Calu3 (cell line): ENCODE measurements at regions not wholly inside any gene's neighbourhood (a gene's known extent, or its start where the extent isn't known, plus 50 kb on each side); places are given as distances from the start of the nearest gene placed in this dataset.

Source experiments
- BruUV-seq: library from RNA; stranded (reverse); fragments of 400-500 nt; replicated peaks from 2 replicates; lab custom pipeline; 2021; lab: Mats Ljungman, UMichigan
- CTCF ChIA-PET: fragments of 300-600 bp; sonication (Branson Sonifier 250); formaldehyde crosslinking; loops from one replicate; lab custom pipeline; 2022; ENCODE audit warnings: antibody characterized with exemption; lab: Charles Lee
- DNase-seq: peaks from one replicate; pipeline ENCODE4 v3.0.0; 2022
- H3K27ac Mint-ChIP-seq: one replicate; pipeline ENCODE4 v1.8.0; 2022; ENCODE audit warnings: mixed read lengths; ENCODE audit not compliant: unreplicated experiment
- H3K27me3 Mint-ChIP-seq: one replicate; pipeline ENCODE4 v1.8.0; 2022; ENCODE audit warnings: mixed read lengths; ENCODE audit not compliant: unreplicated experiment
- H3K36me3 Mint-ChIP-seq: one replicate; pipeline ENCODE4 v1.8.0; 2022; ENCODE audit warnings: mild to moderate bottlenecking, moderate library complexity, mixed read lengths; ENCODE audit not compliant: insufficient read depth, unreplicated experiment
- H3K4me1 Mint-ChIP-seq: one replicate; pipeline ENCODE4 v1.8.0; 2022; ENCODE audit warnings: mild to moderate bottlenecking, low read depth, mixed read lengths; ENCODE audit not compliant: unreplicated experiment
- H3K4me3 Mint-ChIP-seq: one replicate; pipeline ENCODE4 v1.8.0; 2022; ENCODE audit warnings: mild to moderate bottlenecking, low read depth, moderate library complexity, mixed read lengths; ENCODE audit not compliant: unreplicated experiment
- H3K9me3 Mint-ChIP-seq: one replicate; pipeline ENCODE4 v1.8.0; 2022; ENCODE audit warnings: low read depth, mixed read lengths; ENCODE audit not compliant: unreplicated experiment
- intact Hi-C: fragments of 100-400 bp; cut with micrococcal nuclease; formaldehyde crosslinking; loops from one replicate; pipeline ENCODE4 v1.10.0; 2022; ENCODE audit not compliant: unreplicated experiment
- TF ChIP-seq, protein P1 (sequence below): fragments of 200-600 bp; IDR thresholded peaks from one replicate; pipeline ENCODE4 v1.8.0; 2022; ENCODE audit warnings: antibody characterized with exemption; ENCODE audit not compliant: unreplicated experiment

DNA sequence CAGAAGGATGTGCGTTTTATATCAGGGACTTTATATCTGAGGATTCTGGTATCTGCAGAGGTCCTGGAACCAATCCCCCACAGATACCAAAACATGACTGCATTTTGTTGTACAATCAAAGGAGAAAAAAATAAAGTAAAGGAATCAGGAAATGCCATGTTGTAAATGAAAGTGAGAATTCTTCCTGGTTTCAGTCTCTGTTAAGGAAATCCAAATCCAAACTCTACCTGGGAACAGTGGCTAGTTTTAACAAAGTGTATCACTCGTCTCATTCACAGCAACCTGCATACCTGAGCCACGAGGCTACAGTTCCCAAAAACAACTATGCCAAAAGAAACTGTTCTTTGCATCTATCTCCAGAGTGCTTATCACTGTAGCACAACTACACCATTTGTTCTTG, 77.3 kb upstream of the ATF3 start:
- CTCF ChIA-PET = no interaction called here
- BruUV-seq = no TSS peak
- TF ChIP-seq, protein P1, sequence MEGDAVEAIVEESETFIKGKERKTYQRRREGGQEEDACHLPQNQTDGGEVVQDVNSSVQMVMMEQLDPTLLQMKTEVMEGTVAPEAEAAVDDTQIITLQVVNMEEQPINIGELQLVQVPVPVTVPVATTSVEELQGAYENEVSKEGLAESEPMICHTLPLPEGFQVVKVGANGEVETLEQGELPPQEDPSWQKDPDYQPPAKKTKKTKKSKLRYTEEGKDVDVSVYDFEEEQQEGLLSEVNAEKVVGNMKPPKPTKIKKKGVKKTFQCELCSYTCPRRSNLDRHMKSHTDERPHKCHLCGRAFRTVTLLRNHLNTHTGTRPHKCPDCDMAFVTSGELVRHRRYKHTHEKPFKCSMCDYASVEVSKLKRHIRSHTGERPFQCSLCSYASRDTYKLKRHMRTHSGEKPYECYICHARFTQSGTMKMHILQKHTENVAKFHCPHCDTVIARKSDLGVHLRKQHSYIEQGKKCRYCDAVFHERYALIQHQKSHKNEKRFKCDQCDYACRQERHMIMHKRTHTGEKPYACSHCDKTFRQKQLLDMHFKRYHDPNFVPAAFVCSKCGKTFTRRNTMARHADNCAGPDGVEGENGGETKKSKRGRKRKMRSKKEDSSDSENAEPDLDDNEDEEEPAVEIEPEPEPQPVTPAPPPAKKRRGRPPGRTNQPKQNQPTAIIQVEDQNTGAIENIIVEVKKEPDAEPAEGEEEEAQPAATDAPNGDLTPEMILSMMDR = no peak
- no peak for DNase-seq
- peaks cover 3% of the 10 kb centered on the region for H3K9me3 Mint-ChIP-seq
- H3K36me3 Mint-ChIP-seq = no peaks in the 10 kb centered on the region
- intact Hi-C loops = no loop called here
- H3K4me1 Mint-ChIP-seq = no peaks in the 10 kb centered on the region
- H3K4me3 Mint-ChIP-seq = no peak overlapping the region
- peaks cover 14% of the 10 kb centered on the region for H3K27me3 Mint-ChIP-seq
- H3K27ac Mint-ChIP-seq = no peak overlapping the region

DNA sequence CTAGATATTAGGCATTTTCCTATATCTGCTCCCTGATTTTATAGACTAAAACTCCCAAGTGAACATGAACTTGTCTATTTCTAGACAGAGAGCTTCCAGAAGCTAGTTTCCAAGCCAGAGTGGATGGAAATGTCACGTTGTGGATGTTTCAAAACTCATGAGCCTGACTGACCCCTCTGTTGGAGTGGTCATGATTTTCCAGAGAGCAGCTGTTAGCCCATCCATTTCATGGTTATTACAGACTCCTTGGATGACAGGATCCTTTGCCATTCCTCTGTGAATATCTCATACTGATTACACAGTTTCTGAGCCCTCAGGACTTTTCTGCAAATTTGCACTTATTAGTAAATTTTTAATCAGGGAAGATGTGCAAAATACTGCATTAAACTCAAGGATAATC, 76.8 kb upstream of the ATF3 start:
- Mint-ChIP-seq H3K27me3 (peaks cover 14% of the 10 kb centered on the region), H3K36me3 (no peaks in the 10 kb centered on the region), H3K4me3 (no peak overlapping the region), H3K4me1 (no peaks in the 10 kb centered on the region), H3K9me3 (peaks cover 3% of the 10 kb centered on the region), H3K27ac (no peak overlapping the region)
- intact Hi-C loops = no loop called here
- no peak for DNase-seq
- CTCF ChIA-PET = no interaction called here
- no TSS peak for BruUV-seq
- TF ChIP-seq, protein P1 = no peak

DNA sequence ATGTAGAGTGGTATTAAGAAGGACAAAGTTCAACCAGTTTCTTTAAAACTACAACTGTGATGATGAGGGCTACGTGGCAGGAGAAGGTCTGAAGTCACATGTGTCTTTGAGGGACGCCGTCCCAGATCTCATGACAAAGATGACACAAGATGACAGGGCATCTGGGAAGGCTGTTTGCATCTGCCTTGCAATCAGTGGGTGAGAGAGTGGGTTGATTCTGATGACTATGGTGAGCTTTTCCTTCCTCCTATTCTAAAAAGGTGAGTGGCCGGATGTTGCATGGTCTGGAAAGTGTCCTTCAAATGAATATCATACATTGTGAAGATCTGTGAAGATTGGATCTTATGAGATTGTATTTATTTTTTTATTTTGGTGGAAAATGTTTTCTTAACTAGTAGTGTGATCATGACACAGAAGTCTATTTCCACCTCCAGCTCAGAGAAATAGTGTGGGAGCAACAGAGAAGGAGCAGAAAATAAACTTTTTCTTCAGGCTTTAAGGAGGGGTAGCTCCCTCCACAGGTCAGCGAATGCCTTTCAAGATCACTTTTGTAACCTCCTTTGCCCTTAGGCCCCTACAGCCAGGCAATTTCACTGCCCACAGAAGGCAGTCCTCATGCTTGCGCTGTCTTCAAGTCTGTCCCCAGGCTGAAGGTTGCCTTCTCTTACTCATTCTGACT, 76.0 kb upstream of the ATF3 start:
- TF ChIP-seq, protein P1 = no peak
- Mint-ChIP-seq H3K27me3 (peaks cover 14% of the 10 kb centered on the region), H3K36me3 (no peaks in the 10 kb centered on the region), H3K27ac (no peak overlapping the region), H3K4me3 (no peak overlapping the region), H3K9me3 (peaks cover 3% of the 10 kb centered on the region), H3K4me1 (no peaks in the 10 kb centered on the region)
- BruUV-seq = no TSS peak
- no peak for DNase-seq
- CTCF ChIA-PET = no interaction called here
- intact Hi-C loops = no loop called here

DNA sequence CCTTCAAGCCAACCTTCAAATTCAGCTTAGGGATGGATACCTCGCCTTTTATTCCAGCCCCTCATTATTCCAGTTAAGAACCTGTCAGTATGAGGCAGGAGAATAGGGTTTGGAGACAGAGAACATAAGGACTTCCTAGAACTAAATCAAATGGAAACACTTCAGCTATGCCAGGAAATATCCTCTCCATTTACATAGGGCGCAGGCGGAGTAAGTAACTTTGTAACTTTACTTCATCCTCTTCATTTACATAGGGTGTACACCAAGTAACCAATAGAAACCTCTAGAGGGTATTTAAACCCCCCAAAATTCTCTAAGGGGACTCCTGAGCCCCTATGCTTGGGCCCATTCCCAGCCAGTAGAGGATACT, 75.4 kb upstream of the ATF3 start:
- DNase-seq = no peak
- CTCF ChIA-PET = no interaction called here
- peaks cover 3% of the 10 kb centered on the region for H3K9me3 Mint-ChIP-seq
- peaks cover 14% of the 10 kb centered on the region for H3K27me3 Mint-ChIP-seq
- TF ChIP-seq, protein P1 = no peak
- no peaks in the 10 kb centered on the region for H3K4me1 Mint-ChIP-seq
- BruUV-seq = no TSS peak
- H3K4me3 Mint-ChIP-seq = no peak overlapping the region
- no peak overlapping the region for H3K27ac Mint-ChIP-seq
- H3K36me3 Mint-ChIP-seq = no peaks in the 10 kb centered on the region
- intact Hi-C loops = no loop called here
